ENCODE measurements at regions not wholly inside any gene's neighbourhood (a gene's known extent, or its start where the extent isn't known, plus 50 kb on each side); places are given as distances from the start of the nearest gene placed in this dataset.

- TF ChIP-seq EZH2 (IDR thresholded peaks at IDR 0.05; ENCODE audit: insufficient read depth, poor library complexity, severe bottlenecking) (no peak), EZH2phosphoT487 (IDR thresholded peaks at IDR 0.05; ENCODE audit: insufficient read depth, low read depth) (no peak)
Measured at GRCh38 chr20:53736122-53736756, 142.6 kb upstream of the ZNF217 start.
